Mesodermal cell (in vitro differentiated cells): ENCODE measurements at regions not wholly inside any gene's neighbourhood (a gene's known extent, or its start where the extent isn't known, plus 50 kb on each side); places are given as distances from the start of the nearest gene placed in this dataset.

ENCODE experiments used
- H3K27ac ChIP-seq: 2 replicates; pipeline ENCODE4 v1.7.0; 2013; ENCODE audit warnings: mild to moderate bottlenecking, low read depth, low read length, moderate library complexity; ENCODE audit not compliant: severe bottlenecking
- H3K36me3 ChIP-seq: 2 replicates; pipeline ENCODE4 v1.7.1; 2013; ENCODE audit warnings: mild to moderate bottlenecking, low read length, moderate library complexity; ENCODE audit not compliant: control insufficient read depth, insufficient read depth
- H3K4me1 ChIP-seq: one replicate; pipeline ENCODE4 v1.7.1; 2013; ENCODE audit warnings: mild to moderate bottlenecking, low read length; ENCODE audit not compliant: insufficient read depth, control insufficient read depth, poor library complexity, severe bottlenecking
- H3K4me3 ChIP-seq: 2 replicates; pipeline ENCODE4 v1.7.0; 2013; ENCODE audit warnings: low read length, control low read depth, mild to moderate bottlenecking; ENCODE audit not compliant: insufficient read depth, poor library complexity, severe bottlenecking; ENCODE audit errors: extremely low read depth
- H3K9me3 ChIP-seq: 2 replicates; pipeline ENCODE4 v1.7.1; 2013; ENCODE audit warnings: mild to moderate bottlenecking, low read length, moderate library complexity; ENCODE audit not compliant: control insufficient read depth
- WGBS, 2 experiments: methylation state at CpG; one replicate each; pipeline ENCODE4 v1.1.5; 2013; ENCODE audit warnings: missing lambda C conversion rate in 2 of 2; ENCODE audit not compliant: insufficient coverage in 2 of 2; 5-methylcytosine and 5-hydroxymethylcytosine counted together

GRCh38 chr6:140414966-140415620 is 1040.6 kb upstream of the CITED2 start:
- no CpG with 5 or more reads among the region's 9 CpGs for WGBS, 2 experiments
- Histone ChIP-seq H3K36me3 (no peaks in the 10 kb centered on the region), H3K4me3 (no peak overlapping the region), H3K4me1 (no peaks in the 10 kb centered on the region), H3K27ac (no peak overlapping the region), H3K9me3 (no peaks in the 10 kb centered on the region)

GRCh38 chr6:140403020-140403419 is 1028.6 kb upstream of the CITED2 start:
- no peaks in the 10 kb centered on the region for H3K4me1 ChIP-seq
- no peaks in the 10 kb centered on the region for H3K36me3 ChIP-seq
- no peak overlapping the region for H3K4me3 ChIP-seq
- no peaks in the 10 kb centered on the region for H3K9me3 ChIP-seq
- no peak overlapping the region for H3K27ac ChIP-seq

- no peak overlapping the region for H3K4me3 ChIP-seq
- WGBS, 2 experiments, result 57 to 100% methylated on average over 1 of the region's 1 CpG
- H3K36me3 ChIP-seq, result no peaks in the 10 kb centered on the region
- H3K4me1 ChIP-seq, result no peaks in the 10 kb centered on the region
- H3K9me3 ChIP-seq, result no peaks in the 10 kb centered on the region
- peak overlapping the region; percentile 20 for H3K27ac ChIP-seq
These were observed 1027.3 kb upstream of the CITED2 start for GRCh38 chr6:140401761-140402160.

GRCh38 chr6:140398076-140398475 is 1023.6 kb upstream of the CITED2 start:
- Histone ChIP-seq H3K9me3 (no peaks in the 10 kb centered on the region), H3K27ac (no peak overlapping the region), H3K4me1 (no peaks in the 10 kb centered on the region), H3K4me3 (no peak overlapping the region), H3K36me3 (no peaks in the 10 kb centered on the region)

GRCh38 chr6:140397106-140397505 is 1022.7 kb upstream of the CITED2 start:
- no CpG with 5 or more reads among the region's 1 CpG for WGBS, 2 experiments
- Histone ChIP-seq H3K4me1 (no peaks in the 10 kb centered on the region), H3K4me3 (no peak overlapping the region), H3K27ac (no peak overlapping the region), H3K36me3 (no peaks in the 10 kb centered on the region), H3K9me3 (no peaks in the 10 kb centered on the region)

GRCh38 chr6:140393665-140394540 is 1019.5 kb upstream of the CITED2 start:
- no CpG with 5 or more reads among the region's 6 CpGs for WGBS, 2 experiments
- Histone ChIP-seq H3K9me3 (no peaks in the 10 kb centered on the region), H3K4me1 (no peaks in the 10 kb centered on the region), H3K27ac (no peak overlapping the region), H3K36me3 (no peaks in the 10 kb centered on the region), H3K4me3 (no peak overlapping the region)

GRCh38 chr6:140388815-140389214 is 1014.4 kb upstream of the CITED2 start:
- WGBS, 2 experiments, result no CpG with 5 or more reads among the region's 1 CpG
- Histone ChIP-seq H3K9me3 (peaks cover 15% of the 10 kb centered on the region), H3K4me1 (no peaks in the 10 kb centered on the region)

GRCh38 chr6:140388192-140388802 is 1013.8 kb upstream of the CITED2 start:
- no peak overlapping the region for H3K27ac ChIP-seq
- no peaks in the 10 kb centered on the region for H3K4me1 ChIP-seq
- H3K9me3 ChIP-seq, result peaks cover 15% of the 10 kb centered on the region
- H3K36me3 ChIP-seq, result no peaks in the 10 kb centered on the region
- no peak overlapping the region for H3K4me3 ChIP-seq
- 57 to 89% methylated on average over 1 of the region's 2 CpGs for WGBS, 2 experiments

More at GRCh38 chr6:140388815-140389214, 1014.4 kb upstream of the CITED2 start:
- H3K4me3 ChIP-seq, result no peak overlapping the region
- H3K36me3 ChIP-seq, result no peaks in the 10 kb centered on the region
- H3K27ac ChIP-seq, result no peak overlapping the region

- no peaks in the 10 kb centered on the region for H3K36me3 ChIP-seq
- H3K9me3 ChIP-seq, result peaks cover 15% of the 10 kb centered on the region
- H3K4me3 ChIP-seq, result no peak overlapping the region
- H3K27ac ChIP-seq, result no peak overlapping the region
- 80 to 98% methylated on average over 3 of the region's 3 CpGs for WGBS, 2 experiments
- no peaks in the 10 kb centered on the region for H3K4me1 ChIP-seq
These were observed 1011.2 kb upstream of the CITED2 start for GRCh38 chr6:140385679-140386078.

GRCh38 chr6:140382355-140382754 is 1007.9 kb upstream of the CITED2 start:
- H3K36me3 ChIP-seq, result no peaks in the 10 kb centered on the region
- no peak overlapping the region for H3K4me3 ChIP-seq
- H3K9me3 ChIP-seq, result peaks cover 15% of the 10 kb centered on the region
- H3K27ac ChIP-seq, result no peak overlapping the region
- 81 to 100% methylated on average over 2 of the region's 2 CpGs for WGBS, 2 experiments
- no peaks in the 10 kb centered on the region for H3K4me1 ChIP-seq
